ENCODE measurements at regions not wholly inside any gene's neighbourhood (a gene's known extent, or its start where the extent isn't known, plus 50 kb on each side); places are given as distances from the start of the nearest gene placed in this dataset.

GRCh38 chr17:13426991-13427390 is 174.7 kb downstream of the HS3ST3A1 start:
- TF ChIP-seq CTCF (IDR thresholded peaks at IDR 0.05; ENCODE audit: low read depth, low read length, missing control alignments), result no peak
- in situ Hi-C loops (cut with HindIII; ENCODE audit: low sequenced_read_pairs), result no loop called here
- DNase-seq (ENCODE audit: low read depth), result no peak
- H3K4me3 ChIP-seq (ENCODE audit: low read depth, low read length), result no peak overlapping the region

DNA sequence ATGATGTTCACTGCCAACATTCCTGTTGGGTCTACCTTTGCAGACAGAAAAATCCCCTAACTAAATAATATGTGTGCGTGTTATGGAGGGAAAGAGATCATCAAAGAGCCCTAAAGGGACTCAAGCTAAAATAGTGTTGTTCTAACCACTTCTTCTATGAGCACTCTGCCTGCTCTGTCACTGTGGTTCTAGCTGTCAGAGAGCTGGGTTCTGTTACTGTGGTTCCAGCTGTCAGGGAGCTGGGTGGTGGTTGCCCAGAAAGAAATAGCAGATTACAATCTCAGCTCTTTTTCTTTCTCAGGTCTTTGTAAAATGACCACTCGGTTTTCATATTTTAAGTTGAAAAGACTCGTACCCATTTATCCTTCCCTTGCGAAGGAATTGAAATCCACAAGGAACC is 176.3 kb downstream of the HS3ST3A1 start:
- TF ChIP-seq CTCF (IDR thresholded peaks at IDR 0.05; ENCODE audit: low read depth, low read length, missing control alignments), result no peak
- in situ Hi-C loops (cut with HindIII; ENCODE audit: low sequenced_read_pairs), result no loop called here
- DNase-seq (ENCODE audit: low read depth), result no peak
- no peak overlapping the region for H3K4me3 ChIP-seq (ENCODE audit: low read depth, low read length)

GRCh38 chr17:13421581-13422130 is 180.1 kb downstream of the HS3ST3A1 start:
- in situ Hi-C loops (cut with HindIII; ENCODE audit: low sequenced_read_pairs), result no loop called here
- no peak for TF ChIP-seq CTCF (IDR thresholded peaks at IDR 0.05; ENCODE audit: low read depth, low read length, missing control alignments)
- no peak overlapping the region for H3K4me3 ChIP-seq (ENCODE audit: low read depth, low read length)
- DNase-seq (ENCODE audit: low read depth), result no peak

DNA sequence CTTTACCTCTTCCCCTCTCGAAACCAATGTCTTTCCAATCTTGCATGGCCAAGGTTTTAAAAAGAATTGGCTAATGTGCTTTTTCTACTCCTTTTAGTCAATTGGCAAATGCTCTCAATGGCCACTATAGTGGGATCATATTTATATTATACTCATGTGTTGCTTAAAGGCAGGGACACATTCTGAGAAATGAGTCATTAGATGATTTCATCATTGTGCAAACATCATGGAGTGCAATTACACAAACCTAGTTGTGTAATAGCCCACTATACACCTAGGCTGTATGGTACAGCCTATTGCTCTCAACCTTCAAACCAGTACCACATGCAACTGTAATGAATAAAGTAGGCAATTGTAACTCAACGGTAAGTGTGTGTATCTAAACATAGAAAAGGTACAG is 180.9 kb downstream of the HS3ST3A1 start:
- H3K4me3 ChIP-seq (ENCODE audit: low read depth, low read length), result no peak overlapping the region
- no peak for DNase-seq (ENCODE audit: low read depth)
- no peak for TF ChIP-seq CTCF (IDR thresholded peaks at IDR 0.05; ENCODE audit: low read depth, low read length, missing control alignments)
- in situ Hi-C loops (cut with HindIII; ENCODE audit: low sequenced_read_pairs), result no loop called here

GRCh38 chr17:13420418-13420826 is 181.3 kb downstream of the HS3ST3A1 start:
- in situ Hi-C loops (cut with HindIII; ENCODE audit: low sequenced_read_pairs), result no loop called here
- no peak overlapping the region for H3K4me3 ChIP-seq (ENCODE audit: low read depth, low read length)
- no peak for DNase-seq (ENCODE audit: low read depth)
- no peak for TF ChIP-seq CTCF (IDR thresholded peaks at IDR 0.05; ENCODE audit: low read depth, low read length, missing control alignments)

GRCh38 chr17:13419676-13420075 is 182.1 kb downstream of the HS3ST3A1 start:
- in situ Hi-C loops (cut with HindIII; ENCODE audit: low sequenced_read_pairs), result no loop called here
- DNase-seq (ENCODE audit: low read depth), result no peak
- TF ChIP-seq CTCF (IDR thresholded peaks at IDR 0.05; ENCODE audit: low read depth, low read length, missing control alignments), result no peak
- no peak overlapping the region for H3K4me3 ChIP-seq (ENCODE audit: low read depth, low read length)

GRCh38 chr17:13418891-13419290 is 182.8 kb downstream of the HS3ST3A1 start:
- in situ Hi-C loops (cut with HindIII; ENCODE audit: low sequenced_read_pairs), result no loop called here
- no peak overlapping the region for H3K4me3 ChIP-seq (ENCODE audit: low read depth, low read length)
- no peak for DNase-seq (ENCODE audit: low read depth)
- no peak for TF ChIP-seq CTCF (IDR thresholded peaks at IDR 0.05; ENCODE audit: low read depth, low read length, missing control alignments)

All from astrocyte of the cerebellum (primary cell).